AG04450 (cell line): ENCODE measurements at regions not wholly inside any gene's neighbourhood (a gene's known extent, or its start where the extent isn't known, plus 50 kb on each side); places are given as distances from the start of the nearest gene placed in this dataset.
"Not testable (repeated sequence)": the region's sequence is repeated elsewhere in the genome, so short reads cannot be mapped to it uniquely, and the experiment has no call there.

Experiments
- CTCF ChIA-PET: fragments of 300-600, 350-600 bp; formaldehyde crosslinking; extraction: SDS; loops from one replicate; lab custom pipeline; 2022; ENCODE audit warnings: antibody characterized with exemption, inconsistent platforms; lab: Charles Lee
- POLR2A ChIA-PET: fragments of 350-600 bp; formaldehyde crosslinking; extraction: SDS; loops from one replicate; lab custom pipeline; 2021; ENCODE audit warnings: antibody characterized with exemption, inconsistent platforms; lab: Yijun Ruan, JAX
- DNase-seq: peaks from one replicate; pipeline ENCODE4 v3.0.0-alpha.2; 2011; ENCODE audit warnings: low read depth, low spot score
- H3K27ac ChIP-seq: one replicate; pipeline ENCODE4 v1.5.1; 2012; ENCODE audit warnings: low read depth, low read length, control low read depth
- H3K27me3 ChIP-seq: one replicate; pipeline ENCODE4 v1.6.0; 2012; ENCODE audit warnings: low read length; ENCODE audit not compliant: control insufficient read depth, insufficient read depth
- H3K4me3 ChIP-seq: 2 replicates; pipeline ENCODE4 v1.5.1; 2011; ENCODE audit warnings: mild to moderate bottlenecking, low read depth, low read length, control low read depth
- H3K9me3 ChIP-seq: 2 replicates; pipeline ENCODE4 v1.5.1; 2012; ENCODE audit warnings: low read length; ENCODE audit not compliant: control insufficient read depth, insufficient read depth
- TF ChIP-seq, protein P1 (sequence below): IDR thresholded peaks from 2 replicates; pipeline ENCODE4 v1.5.1; 2011; ENCODE audit warnings: low read depth, low read length, control low read depth, inconsistent platforms

- POLR2A ChIA-PET = no interaction called here
- H3K27ac ChIP-seq = no peak overlapping the region
Measured at GRCh38 chr5:92944337-92944736, 636.7 kb downstream of the NR2F1-AS1 start.

GRCh38 chr5:92942762-92943161 is 638.3 kb downstream of the NR2F1-AS1 start:
- ChIA-PET CTCF (no interaction called here), POLR2A (no interaction called here)
- Histone ChIP-seq H3K9me3 (no peaks in the 10 kb centered on the region), H3K27ac (no peak overlapping the region), H3K27me3 (no peaks in the 10 kb centered on the region), H3K4me3 (no peak overlapping the region)
- TF ChIP-seq, protein P1, sequence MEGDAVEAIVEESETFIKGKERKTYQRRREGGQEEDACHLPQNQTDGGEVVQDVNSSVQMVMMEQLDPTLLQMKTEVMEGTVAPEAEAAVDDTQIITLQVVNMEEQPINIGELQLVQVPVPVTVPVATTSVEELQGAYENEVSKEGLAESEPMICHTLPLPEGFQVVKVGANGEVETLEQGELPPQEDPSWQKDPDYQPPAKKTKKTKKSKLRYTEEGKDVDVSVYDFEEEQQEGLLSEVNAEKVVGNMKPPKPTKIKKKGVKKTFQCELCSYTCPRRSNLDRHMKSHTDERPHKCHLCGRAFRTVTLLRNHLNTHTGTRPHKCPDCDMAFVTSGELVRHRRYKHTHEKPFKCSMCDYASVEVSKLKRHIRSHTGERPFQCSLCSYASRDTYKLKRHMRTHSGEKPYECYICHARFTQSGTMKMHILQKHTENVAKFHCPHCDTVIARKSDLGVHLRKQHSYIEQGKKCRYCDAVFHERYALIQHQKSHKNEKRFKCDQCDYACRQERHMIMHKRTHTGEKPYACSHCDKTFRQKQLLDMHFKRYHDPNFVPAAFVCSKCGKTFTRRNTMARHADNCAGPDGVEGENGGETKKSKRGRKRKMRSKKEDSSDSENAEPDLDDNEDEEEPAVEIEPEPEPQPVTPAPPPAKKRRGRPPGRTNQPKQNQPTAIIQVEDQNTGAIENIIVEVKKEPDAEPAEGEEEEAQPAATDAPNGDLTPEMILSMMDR = no peak
- DNase-seq = no peak

More at GRCh38 chr5:92944337-92944736, 636.7 kb downstream of the NR2F1-AS1 start:
- no peaks in the 10 kb centered on the region for H3K27me3 ChIP-seq
- H3K4me3 ChIP-seq = no peak overlapping the region
- CTCF ChIA-PET = interaction anchor here (1.2 kb wide), 1 partner anchor 83 kb away, joined by 4 read pairs; no protein-coding TSS in a partner anchor
- no peaks in the 10 kb centered on the region for H3K9me3 ChIP-seq
- TF ChIP-seq, protein P1 = no peak
- DNase-seq = no peak

DNA sequence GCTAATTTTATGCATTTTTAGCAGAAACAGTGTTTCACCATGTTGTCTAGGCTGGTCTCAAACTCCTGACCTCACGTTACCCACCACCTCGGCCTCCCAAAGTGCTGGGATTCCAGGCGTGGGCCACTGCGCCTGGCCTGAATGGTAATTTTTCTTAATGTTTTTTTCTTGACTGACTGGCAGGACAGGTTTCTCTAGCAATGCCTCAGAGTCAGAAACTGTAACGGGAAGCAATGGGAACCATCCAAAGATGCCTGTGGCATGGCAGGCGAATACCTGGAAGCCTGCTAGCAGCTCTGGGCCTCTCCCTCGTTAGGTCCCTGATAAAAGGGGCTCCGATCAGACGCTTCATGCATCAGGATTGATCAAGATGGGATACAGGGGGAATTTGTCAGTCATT is 639.2 kb downstream of the NR2F1-AS1 start:
- ChIA-PET CTCF (no interaction called here), POLR2A (no interaction called here)
- Histone ChIP-seq H3K27ac (no peak overlapping the region), H3K4me3 (no peak overlapping the region), H3K27me3 (no peaks in the 10 kb centered on the region), H3K9me3 (no peaks in the 10 kb centered on the region)
- no peak for DNase-seq
- TF ChIP-seq, protein P1 = no peak

- Histone ChIP-seq H3K4me3 (no peak overlapping the region), H3K27ac (no peak overlapping the region), H3K9me3 (no peaks in the 10 kb centered on the region), H3K27me3 (no peaks in the 10 kb centered on the region)
- POLR2A ChIA-PET = no interaction called here
- TF ChIP-seq, protein P1 = no peak
- DNase-seq = no peak
- CTCF ChIA-PET = no interaction called here
Measured at GRCh38 chr5:92939428-92939827, 641.6 kb downstream of the NR2F1-AS1 start.

- H3K27me3 ChIP-seq, H3K27ac ChIP-seq, H3K9me3 ChIP-seq, H3K4me3 ChIP-seq, POLR2A ChIA-PET, DNase-seq: not testable (repeated sequence)
- CTCF ChIA-PET = interaction anchor here (0.5 kb wide), 1 partner anchor 645 kb away, joined by 3 read pairs; no protein-coding TSS in a partner anchor
Measured at GRCh38 chr5:92937396-92937795, 643.6 kb downstream of the NR2F1-AS1 start.

- CTCF ChIA-PET = no interaction called here
- H3K9me3 ChIP-seq = no peaks in the 10 kb centered on the region
- TF ChIP-seq, protein P1 = no peak
- H3K27me3 ChIP-seq = no peaks in the 10 kb centered on the region
- no peak overlapping the region for H3K27ac ChIP-seq
- no peak for DNase-seq
- H3K4me3 ChIP-seq = no peak overlapping the region
- POLR2A ChIA-PET = no interaction called here
Measured at GRCh38 chr5:92930057-92930456, 651.0 kb downstream of the NR2F1-AS1 start.
